ENCODE measurements at regions not wholly inside any gene's neighbourhood (a gene's known extent, or its start where the extent isn't known, plus 50 kb on each side); places are given as distances from the start of the nearest gene placed in this dataset.

- Mint-ChIP-seq H3K4me1 (ENCODE audit: low read depth, unreplicated experiment) (no peaks in the 10 kb centered on the region), H3K36me3 (ENCODE audit: insufficient read depth, unreplicated experiment) (no peaks in the 10 kb centered on the region), H3K27me3 (ENCODE audit: insufficient read depth, unreplicated experiment) (peaks cover 31% of the 10 kb centered on the region), H3K4me3 (ENCODE audit: unreplicated experiment) (no peak overlapping the region), H3K27ac (ENCODE audit: unreplicated experiment) (no peak overlapping the region), H3K9me3 (ENCODE audit: unreplicated experiment) (no peaks in the 10 kb centered on the region)
- Histone ChIP-seq H3K4me3 (ENCODE audit: low read depth, low read length) (no peak overlapping the region), H3K27me3 (replicated peaks; ENCODE audit: control insufficient read depth, insufficient read depth, low read length) (no peaks in the 10 kb centered on the region), H3K9me3 (no peaks in the 10 kb centered on the region), H3K4me1 (no peaks in the 10 kb centered on the region), H3K36me3 (ENCODE audit: control insufficient read depth, insufficient read depth, low read length) (no peaks in the 10 kb centered on the region)
- no TSS peak for BruUV-seq (replicated peaks)
- no peak for DNase-seq
- TF ChIP-seq CTCF (IDR thresholded peaks at IDR 0.05; ENCODE audit: insufficient read depth in 1 of 2, low read depth in 1 of 2, low read length in 1 of 2, severe bottlenecking in 1 of 2, unreplicated experiment in 1 of 2): no peak
- ChIA-PET POLR2A (no interaction called here), CTCF (no interaction called here)
- intact Hi-C loops (cut with micrococcal nuclease; ENCODE audit: unreplicated experiment): no loop called here
Measured at GRCh38 chr2:3075991-3076340, 301.7 kb downstream of the EIPR1 start.

- Mint-ChIP-seq H3K27ac (ENCODE audit: unreplicated experiment) (no peak overlapping the region), H3K27me3 (ENCODE audit: insufficient read depth, unreplicated experiment) (peaks cover 26% of the 10 kb centered on the region), H3K9me3 (ENCODE audit: unreplicated experiment) (no peaks in the 10 kb centered on the region), H3K36me3 (ENCODE audit: insufficient read depth, unreplicated experiment) (no peaks in the 10 kb centered on the region), H3K4me3 (ENCODE audit: unreplicated experiment) (no peak overlapping the region), H3K4me1 (ENCODE audit: low read depth, unreplicated experiment) (no peaks in the 10 kb centered on the region)
- TF ChIP-seq CTCF (IDR thresholded peaks at IDR 0.05; ENCODE audit: insufficient read depth in 1 of 2, low read depth in 1 of 2, low read length in 1 of 2, severe bottlenecking in 1 of 2, unreplicated experiment in 1 of 2): no peak
- no peaks in the 10 kb centered on the region for H3K4me1 ChIP-seq
- H3K27me3 ChIP-seq (replicated peaks; ENCODE audit: control insufficient read depth, insufficient read depth, low read length): no peaks in the 10 kb centered on the region; the same call in 1 of the 2 replicates
- BruUV-seq (replicated peaks): no TSS peak
- H3K36me3 ChIP-seq (ENCODE audit: control insufficient read depth, insufficient read depth, low read length): no peaks in the 10 kb centered on the region
- no peaks in the 10 kb centered on the region for H3K9me3 ChIP-seq
- ChIA-PET CTCF (no interaction called here), POLR2A (no interaction called here)
- DNase-seq: no peak
- intact Hi-C loops (cut with micrococcal nuclease; ENCODE audit: unreplicated experiment): no loop called here
- no peak overlapping the region for H3K4me3 ChIP-seq (ENCODE audit: low read depth, low read length)
Measured at GRCh38 chr2:3075316-3075990, 302.2 kb downstream of the EIPR1 start.

GRCh38 chr2:3073704-3074103 is 303.9 kb downstream of the EIPR1 start:
- no peaks in the 10 kb centered on the region for H3K36me3 ChIP-seq (ENCODE audit: control insufficient read depth, insufficient read depth, low read length)
- no peak for DNase-seq
- Mint-ChIP-seq H3K9me3 (ENCODE audit: unreplicated experiment) (no peaks in the 10 kb centered on the region), H3K27me3 (ENCODE audit: insufficient read depth, unreplicated experiment) (peaks cover 26% of the 10 kb centered on the region), H3K36me3 (ENCODE audit: insufficient read depth, unreplicated experiment) (no peaks in the 10 kb centered on the region), H3K4me1 (ENCODE audit: low read depth, unreplicated experiment) (no peaks in the 10 kb centered on the region), H3K4me3 (ENCODE audit: unreplicated experiment) (no peak overlapping the region), H3K27ac (ENCODE audit: unreplicated experiment) (no peak overlapping the region)
- intact Hi-C loops (cut with micrococcal nuclease; ENCODE audit: unreplicated experiment): no loop called here
- H3K4me3 ChIP-seq (ENCODE audit: low read depth, low read length): no peak overlapping the region
- H3K4me1 ChIP-seq: no peaks in the 10 kb centered on the region
- no peaks in the 10 kb centered on the region; the same call in 1 of the 2 replicates for H3K27me3 ChIP-seq (replicated peaks; ENCODE audit: control insufficient read depth, insufficient read depth, low read length)
- ChIA-PET POLR2A (no interaction called here), CTCF (no interaction called here)
- H3K9me3 ChIP-seq: no peaks in the 10 kb centered on the region
- no TSS peak for BruUV-seq (replicated peaks)
- TF ChIP-seq CTCF (IDR thresholded peaks at IDR 0.05; ENCODE audit: insufficient read depth in 1 of 2, low read depth in 1 of 2, low read length in 1 of 2, severe bottlenecking in 1 of 2, unreplicated experiment in 1 of 2): no peak

Measured in Caco-2 (cell line).